DOHH2 (cell line): ENCODE measurements at regions not wholly inside any gene's neighbourhood (a gene's known extent, or its start where the extent isn't known, plus 50 kb on each side); places are given as distances from the start of the nearest gene placed in this dataset.
"Not testable (repeated sequence)": the region's sequence is repeated elsewhere in the genome, so short reads cannot be mapped to it uniquely, and the experiment has no call there.

Experiments
- H3F3A ChIP-seq: fragments of 200-600 bp; sonication (generic), shearing (Covaris generic); 2 replicates; pipeline ENCODE4 v1.6.0; 2016; ENCODE audit warnings: antibody characterized with exemption, mild to moderate bottlenecking; ENCODE audit not compliant: control insufficient read depth, insufficient read depth
- H3K27ac ChIP-seq: fragments of 200-600 bp; sonication (generic); 2 replicates; pipeline ENCODE4 v1.5.1; 2014; ENCODE audit warnings: low read depth, mild to moderate bottlenecking, low read length, moderate library complexity
- H3K27me3 ChIP-seq: fragments of 200-600 bp; sonication (generic); 2 replicates; pipeline ENCODE4 v1.6.1; 2014; ENCODE audit warnings: mild to moderate bottlenecking, low read length, mixed read lengths; ENCODE audit not compliant: control insufficient read depth
- H3K36me3 ChIP-seq: fragments of 200-600 bp; sonication (generic); 2 replicates; pipeline ENCODE4 v1.6.1; 2014; ENCODE audit warnings: mild to moderate bottlenecking, low read length, moderate library complexity, mixed read lengths; ENCODE audit not compliant: control insufficient read depth
- H3K4me1 ChIP-seq: fragments of 200-600 bp; sonication (generic); 2 replicates; pipeline ENCODE4 v1.6.1; 2014; ENCODE audit warnings: mild to moderate bottlenecking, low read length, mixed read lengths; ENCODE audit not compliant: control insufficient read depth
- H3K4me2 ChIP-seq: fragments of 200-600 bp; sonication (generic); 2 replicates; pipeline ENCODE4 v1.6.0; 2014; ENCODE audit warnings: mild to moderate bottlenecking, low read length, moderate library complexity
- H3K4me3 ChIP-seq: fragments of 200-600 bp; sonication (generic); 2 replicates; pipeline ENCODE4 v1.5.1; 2014; ENCODE audit warnings: mild to moderate bottlenecking, low read length, mixed read lengths
- H3K79me2 ChIP-seq: fragments of 200-600 bp; sonication (generic); 2 replicates; pipeline ENCODE4 v1.6.1; 2014; ENCODE audit warnings: mild to moderate bottlenecking, low read length, mixed read lengths; ENCODE audit not compliant: control insufficient read depth
- H3K9me2 ChIP-seq: fragments of 200-600 bp; sonication (generic); replicated peaks from 2 replicates; pipeline ENCODE4 v1.6.1; 2014; ENCODE audit warnings: mild to moderate bottlenecking, low read length, mixed read lengths; ENCODE audit not compliant: control insufficient read depth
- H3K9me3 ChIP-seq: fragments of 200-600 bp; sonication (generic); 2 replicates; pipeline ENCODE4 v1.6.1; 2014; ENCODE audit warnings: antibody characterized with exemption, low read length, mixed read lengths; ENCODE audit not compliant: control insufficient read depth, insufficient read depth
- H4K20me1 ChIP-seq: fragments of 200-600 bp; sonication (generic); 2 replicates; pipeline ENCODE4 v1.6.0; 2014; ENCODE audit warnings: low read depth, mild to moderate bottlenecking, antibody characterized with exemption, low read length, moderate library complexity; ENCODE audit not compliant: control insufficient read depth, insufficient read depth
- CTCF ChIP-seq: fragments of 200-600 bp; sonication (generic); IDR thresholded peaks from one replicate; pipeline ENCODE4 v1.5.1; 2014; ENCODE audit warnings: antibody characterized with exemption, mild to moderate bottlenecking, low read depth, low read length; ENCODE audit not compliant: poor library complexity, severe bottlenecking
- EZH2phosphoT487 ChIP-seq: fragments of 200-600 bp; sonication (generic); IDR thresholded peaks from 2 replicates; pipeline ENCODE4 v1.6.1; 2017; ENCODE audit warnings: borderline replicate concordance, mild to moderate bottlenecking, antibody characterized with exemption, low read length, moderate library complexity, mixed read lengths

- H3K9me3 ChIP-seq = no peaks in the 10 kb centered on the region
- H3K36me3 ChIP-seq = no peaks in the 10 kb centered on the region
- H3K4me3 ChIP-seq = no peak overlapping the region
- H3K79me2 ChIP-seq = no peaks in the 10 kb centered on the region
- H3K4me2 ChIP-seq = no peak overlapping the region
- no peaks in the 10 kb centered on the region for H3K9me2 ChIP-seq
- no peaks in the 10 kb centered on the region for H3F3A ChIP-seq
- no peaks in the 10 kb centered on the region for H3K27me3 ChIP-seq
- TF ChIP-seq CTCF (no peak), EZH2phosphoT487 (no peak)
- H3K4me1 ChIP-seq = no peaks in the 10 kb centered on the region
- no peaks in the 10 kb centered on the region for H4K20me1 ChIP-seq
- H3K27ac ChIP-seq = no peak overlapping the region
These were observed 72.3 kb upstream of the RFLNA start for GRCh38 chr12:124222368-124223245.

GRCh38 chr12:124223733-124224138 is 71.2 kb upstream of the RFLNA start:
- not testable (repeated sequence) for H3K9me2 ChIP-seq, H3F3A ChIP-seq

GRCh38 chr12:124224535-124225110 is 70.3 kb upstream of the RFLNA start:
- no peaks in the 10 kb centered on the region for H3K36me3 ChIP-seq
- H3F3A ChIP-seq = no peaks in the 10 kb centered on the region
- H3K27me3 ChIP-seq = no peaks in the 10 kb centered on the region
- H3K9me2 ChIP-seq = no peaks in the 10 kb centered on the region
- TF ChIP-seq CTCF (no peak), EZH2phosphoT487 (no peak)
- H3K9me3 ChIP-seq = no peaks in the 10 kb centered on the region
- no peak overlapping the region for H3K4me2 ChIP-seq
- no peak overlapping the region for H3K4me3 ChIP-seq
- H3K79me2 ChIP-seq = no peaks in the 10 kb centered on the region
- no peaks in the 10 kb centered on the region for H3K4me1 ChIP-seq
- H4K20me1 ChIP-seq = no peaks in the 10 kb centered on the region
- no peak overlapping the region for H3K27ac ChIP-seq

More at GRCh38 chr12:124223733-124224138, 71.2 kb upstream of the RFLNA start:
- not testable (repeated sequence) for H3K4me2 ChIP-seq, H3K9me3 ChIP-seq, H3K27me3 ChIP-seq, H3K4me1 ChIP-seq, H3K79me2 ChIP-seq, H3K4me3 ChIP-seq, H3K27ac ChIP-seq, H3K36me3 ChIP-seq, H4K20me1 ChIP-seq

- no peak overlapping the region for H3K27ac ChIP-seq
These were observed 69.2 kb upstream of the RFLNA start for GRCh38 chr12:124225730-124226129.

More at GRCh38 chr12:124225730-124226129, 69.2 kb upstream of the RFLNA start:
- no peaks in the 10 kb centered on the region for H3K27me3 ChIP-seq
- H3K4me3 ChIP-seq = no peak overlapping the region
- no peaks in the 10 kb centered on the region for H3K9me3 ChIP-seq
- H3K79me2 ChIP-seq = no peaks in the 10 kb centered on the region
- no peak for TF ChIP-seq EZH2phosphoT487
- TF ChIP-seq CTCF = no peak
- H3K36me3 ChIP-seq = no peaks in the 10 kb centered on the region
- H3K4me2 ChIP-seq = no peak overlapping the region
- H3K9me2 ChIP-seq = no peaks in the 10 kb centered on the region
- H3K4me1 ChIP-seq = no peaks in the 10 kb centered on the region
- H3F3A ChIP-seq = no peaks in the 10 kb centered on the region
- no peaks in the 10 kb centered on the region for H4K20me1 ChIP-seq
